Neural progenitor cell (in vitro differentiated cells): ENCODE measurements at regions not wholly inside any gene's neighbourhood (a gene's known extent, or its start where the extent isn't known, plus 50 kb on each side); places are given as distances from the start of the nearest gene placed in this dataset.

Source experiments
- DNase-seq: peaks from one replicate; pipeline ENCODE4 v3.0.0-alpha.2; 2016; ENCODE audit warnings: low spot score
- H2AFZ ChIP-seq: fragments of 200-600 bp; sonication (generic); replicated peaks from 2 replicates; pipeline ENCODE4 v1.6.1; 2016; ENCODE audit warnings: antibody characterized with exemption
- H3F3A ChIP-seq: fragments of 200-600 bp; sonication (generic); 2 replicates; pipeline ENCODE4 v1.6.1; 2016; ENCODE audit warnings: antibody characterized with exemption, low read depth
- H3K27ac ChIP-seq: fragments of 200-600 bp; sonication (generic); 2 replicates; pipeline ENCODE4 v1.5.1; 2016; ENCODE audit warnings: mild to moderate bottlenecking
- H3K27me3 ChIP-seq: fragments of 200-600 bp; sonication (generic); 2 replicates; pipeline ENCODE4 v1.6.1; 2016; ENCODE audit warnings: mild to moderate bottlenecking, moderate library complexity
- H3K36me3 ChIP-seq: fragments of 200-600 bp; sonication (generic); 2 replicates; pipeline ENCODE4 v1.5.1; 2016
- H3K4me1 ChIP-seq: fragments of 200-600 bp; sonication (generic); 2 replicates; pipeline ENCODE4 v1.6.1; 2016; ENCODE audit warnings: mixed run types
- H3K4me2 ChIP-seq: fragments of 200-600 bp; sonication (generic); 2 replicates; pipeline ENCODE4 v1.6.1; 2016
- H3K4me3 ChIP-seq: fragments of 200-600 bp; sonication (generic); 2 replicates; pipeline ENCODE4 v1.5.1; 2016
- H3K79me2 ChIP-seq: fragments of 200-600 bp; sonication (generic); 2 replicates; pipeline ENCODE4 v1.6.1; 2016; ENCODE audit warnings: low read depth
- H3K9ac ChIP-seq: fragments of 200-600 bp; sonication (generic); 2 replicates; pipeline ENCODE4 v1.6.1; 2016
- H3K9me3 ChIP-seq: fragments of 200-600 bp; sonication (generic); 2 replicates; pipeline ENCODE4 v1.5.1; 2016; ENCODE audit warnings: low read depth
- H4K20me1 ChIP-seq: fragments of 200-600 bp; sonication (generic); 2 replicates; pipeline ENCODE4 v1.6.1; 2016; ENCODE audit warnings: low read depth
- H3K27ac Mint-ChIP-seq: 3 replicates; pipeline ENCODE4 v1.8.0; 2021; ENCODE audit warnings: mixed read lengths
- H3K27me3 Mint-ChIP-seq: 2 replicates; pipeline ENCODE4 v1.8.0; 2022; ENCODE audit warnings: low read depth, mild to moderate bottlenecking, inconsistent platforms, moderate library complexity, mixed read lengths; ENCODE audit not compliant: insufficient read depth
- H3K36me3 Mint-ChIP-seq: 3 replicates; pipeline ENCODE4 v1.8.0; 2021; ENCODE audit warnings: mixed read lengths
- H3K4me1 Mint-ChIP-seq: 3 replicates; pipeline ENCODE4 v1.8.0; 2021; ENCODE audit warnings: mixed read lengths
- H3K4me3 Mint-ChIP-seq: 3 replicates; pipeline ENCODE4 v1.8.0; 2021; ENCODE audit warnings: mild to moderate bottlenecking, moderate library complexity, mixed read lengths
- H3K9me3 Mint-ChIP-seq: 3 replicates; pipeline ENCODE4 v1.8.0; 2020; ENCODE audit warnings: mixed read lengths
- EZH2 ChIP-seq: fragments of 200-600 bp; sonication (generic); IDR thresholded peaks from 2 replicates; pipeline ENCODE4 v1.6.1; 2017; ENCODE audit warnings: antibody characterized with exemption, mild to moderate bottlenecking, moderate library complexity
- EZH2phosphoT487 ChIP-seq: fragments of 200-600 bp; sonication (generic); IDR thresholded peaks from 2 replicates; pipeline ENCODE4 v1.6.1; 2017; ENCODE audit warnings: antibody characterized with exemption
- TF ChIP-seq, protein P1 (sequence below): fragments of 200-600 bp; sonication (generic); IDR thresholded peaks from 2 replicates; pipeline ENCODE4 v1.5.1; 2017; ENCODE audit warnings: antibody characterized with exemption, mild to moderate bottlenecking

DNA sequence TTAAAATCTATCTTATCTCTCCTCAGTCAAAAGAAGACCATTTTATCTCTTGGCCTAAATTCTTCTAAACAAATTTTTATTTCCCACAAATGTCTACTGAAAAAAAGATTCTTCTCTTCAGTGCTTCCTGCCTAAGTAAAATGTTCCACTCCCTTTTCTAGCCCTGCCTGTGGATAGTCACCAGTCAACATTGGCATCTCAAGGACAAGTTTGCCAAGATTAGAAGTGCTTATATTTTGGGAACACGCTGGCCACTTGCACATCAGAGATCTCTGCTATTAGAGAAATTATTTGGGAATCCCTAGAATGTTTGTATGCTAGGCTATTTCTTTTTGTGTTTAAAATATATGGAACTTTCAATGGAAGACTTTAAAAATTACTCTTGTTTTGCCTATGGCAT, 758.2 kb upstream of the CDH7 start:
- Histone ChIP-seq H3K4me2 (no peak overlapping the region), H3K79me2 (no peaks in the 10 kb centered on the region), H3F3A (no peaks in the 10 kb centered on the region), H3K36me3 (no peaks in the 10 kb centered on the region), H2AFZ (no peak overlapping the region), H4K20me1 (no peaks in the 10 kb centered on the region), H3K27ac (no peak overlapping the region), H3K4me3 (no peak overlapping the region), H3K4me1 (no peaks in the 10 kb centered on the region), H3K9me3 (no peaks in the 10 kb centered on the region), H3K9ac (no peak overlapping the region), H3K27me3 (no peaks in the 10 kb centered on the region)
- no peaks in the 10 kb centered on the region for H3K4me1 Mint-ChIP-seq
- DNase-seq, result no peak
- H3K4me3 Mint-ChIP-seq, result no peak overlapping the region
- H3K27ac Mint-ChIP-seq, result no peak overlapping the region
- no peaks in the 10 kb centered on the region for H3K36me3 Mint-ChIP-seq
- no peaks in the 10 kb centered on the region for H3K9me3 Mint-ChIP-seq
- TF ChIP-seq EZH2, result no peak
- TF ChIP-seq, protein P1, sequence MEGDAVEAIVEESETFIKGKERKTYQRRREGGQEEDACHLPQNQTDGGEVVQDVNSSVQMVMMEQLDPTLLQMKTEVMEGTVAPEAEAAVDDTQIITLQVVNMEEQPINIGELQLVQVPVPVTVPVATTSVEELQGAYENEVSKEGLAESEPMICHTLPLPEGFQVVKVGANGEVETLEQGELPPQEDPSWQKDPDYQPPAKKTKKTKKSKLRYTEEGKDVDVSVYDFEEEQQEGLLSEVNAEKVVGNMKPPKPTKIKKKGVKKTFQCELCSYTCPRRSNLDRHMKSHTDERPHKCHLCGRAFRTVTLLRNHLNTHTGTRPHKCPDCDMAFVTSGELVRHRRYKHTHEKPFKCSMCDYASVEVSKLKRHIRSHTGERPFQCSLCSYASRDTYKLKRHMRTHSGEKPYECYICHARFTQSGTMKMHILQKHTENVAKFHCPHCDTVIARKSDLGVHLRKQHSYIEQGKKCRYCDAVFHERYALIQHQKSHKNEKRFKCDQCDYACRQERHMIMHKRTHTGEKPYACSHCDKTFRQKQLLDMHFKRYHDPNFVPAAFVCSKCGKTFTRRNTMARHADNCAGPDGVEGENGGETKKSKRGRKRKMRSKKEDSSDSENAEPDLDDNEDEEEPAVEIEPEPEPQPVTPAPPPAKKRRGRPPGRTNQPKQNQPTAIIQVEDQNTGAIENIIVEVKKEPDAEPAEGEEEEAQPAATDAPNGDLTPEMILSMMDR, result no peak
- TF ChIP-seq EZH2phosphoT487, result no peak
- H3K27me3 Mint-ChIP-seq, result no peaks in the 10 kb centered on the region

DNA sequence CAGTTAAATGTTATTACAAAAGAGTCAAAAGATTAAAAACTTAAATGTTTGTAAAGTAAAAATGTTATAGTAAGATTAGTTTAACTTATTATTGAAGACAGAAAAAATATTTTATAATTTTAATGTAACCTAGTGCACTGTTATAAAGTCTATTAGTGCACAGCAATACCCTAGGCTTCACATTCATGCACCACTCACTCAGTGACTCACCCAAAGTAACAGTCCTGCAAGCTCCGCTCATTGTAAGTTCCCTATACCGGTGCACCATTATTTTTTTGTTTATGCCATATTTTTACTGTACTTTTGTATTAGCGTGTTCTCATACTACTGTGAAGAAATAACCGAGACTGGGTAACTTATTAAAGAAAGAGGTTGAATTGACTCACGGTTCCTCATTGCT, 759.7 kb upstream of the CDH7 start:
- H3K36me3 Mint-ChIP-seq, result no peaks in the 10 kb centered on the region
- Histone ChIP-seq H3K4me1 (no peaks in the 10 kb centered on the region), H3F3A (no peaks in the 10 kb centered on the region), H3K27ac (no peak overlapping the region), H3K4me2 (no peak overlapping the region), H2AFZ (no peak overlapping the region), H4K20me1 (no peaks in the 10 kb centered on the region), H3K9me3 (no peaks in the 10 kb centered on the region), H3K79me2 (no peaks in the 10 kb centered on the region), H3K36me3 (no peaks in the 10 kb centered on the region), H3K4me3 (no peak overlapping the region), H3K27me3 (no peaks in the 10 kb centered on the region), H3K9ac (no peak overlapping the region)
- H3K4me3 Mint-ChIP-seq, result no peak overlapping the region
- H3K9me3 Mint-ChIP-seq, result no peaks in the 10 kb centered on the region
- peaks cover 2% of the 10 kb centered on the region for H3K27me3 Mint-ChIP-seq
- no peak for DNase-seq
- TF ChIP-seq, protein P1, result no peak
- TF ChIP-seq EZH2, result no peak
- TF ChIP-seq EZH2phosphoT487, result no peak
- no peaks in the 10 kb centered on the region for H3K4me1 Mint-ChIP-seq
- no peak overlapping the region for H3K27ac Mint-ChIP-seq

DNA sequence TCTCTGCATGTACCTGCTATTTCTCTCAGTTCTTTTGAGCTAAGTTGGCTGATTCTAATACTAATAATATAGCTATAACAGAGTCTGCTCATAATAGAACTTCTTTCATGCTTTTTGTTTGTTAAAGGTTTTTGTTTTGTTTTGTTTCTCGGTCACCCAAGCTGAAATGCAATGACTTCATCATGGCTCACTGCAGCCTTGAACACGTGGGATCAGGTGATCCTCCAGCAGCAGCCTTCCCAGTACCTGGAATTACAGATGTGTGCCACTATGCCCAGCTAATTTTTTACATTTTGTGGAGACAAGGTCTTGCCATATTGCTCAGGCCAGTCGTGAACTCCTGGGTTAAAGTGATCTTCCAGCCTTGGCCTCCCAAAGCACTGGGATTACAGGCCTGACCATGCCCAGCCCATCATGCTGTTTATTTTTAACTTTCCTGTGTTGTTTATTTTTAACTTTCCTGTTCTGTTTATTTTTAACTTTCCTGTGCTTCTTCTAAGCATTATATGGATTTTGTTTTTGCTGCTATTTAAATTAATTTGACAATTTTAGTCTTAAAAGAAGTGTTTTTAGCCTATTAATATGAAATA, 763.8 kb upstream of the CDH7 start:
- Mint-ChIP-seq H3K9me3 (no peaks in the 10 kb centered on the region), H3K4me3 (no peak overlapping the region), H3K27me3 (peaks cover 2% of the 10 kb centered on the region), H3K36me3 (no peaks in the 10 kb centered on the region), H3K27ac (no peak overlapping the region), H3K4me1 (no peaks in the 10 kb centered on the region)
- Histone ChIP-seq H4K20me1 (no peaks in the 10 kb centered on the region), H3K79me2 (no peaks in the 10 kb centered on the region), H2AFZ (no peak overlapping the region), H3K36me3 (no peaks in the 10 kb centered on the region), H3K27ac (no peak overlapping the region), H3K27me3 (no peaks in the 10 kb centered on the region), H3K9ac (no peak overlapping the region), H3K4me2 (no peak overlapping the region), H3K4me3 (no peak overlapping the region), H3F3A (no peaks in the 10 kb centered on the region), H3K4me1 (no peaks in the 10 kb centered on the region), H3K9me3 (no peaks in the 10 kb centered on the region)
- TF ChIP-seq EZH2, result no peak
- TF ChIP-seq, protein P1, result no peak
- no peak for TF ChIP-seq EZH2phosphoT487
- DNase-seq, result no peak
